Keratinocyte (primary cell): ENCODE measurements at regions not wholly inside any gene's neighbourhood (a gene's known extent, or its start where the extent isn't known, plus 50 kb on each side); places are given as distances from the start of the nearest gene placed in this dataset.

ENCODE experiments used
- DNase-seq: peaks from one replicate; pipeline ENCODE4 v3.0.0-alpha.2; 2011; ENCODE audit warnings: low read depth, missing footprints, low spot score
- FAIRE-seq: peaks from 2 replicates; lab custom pipeline; 2011; peaks lifted over from hg19 to GRCh38; lab: Jason Lieb, UNC
- H2AFZ ChIP-seq: 2 replicates; pipeline ENCODE4 v1.6.0; 2012; ENCODE audit warnings: low read length, control low read depth, inconsistent platforms; ENCODE audit not compliant: control insufficient read depth
- H3K27ac ChIP-seq: 2 replicates; pipeline ENCODE4 v1.5.1; 2011; ENCODE audit warnings: low read length; ENCODE audit not compliant: control insufficient read depth, insufficient read depth
- H3K27me3 ChIP-seq: 3 replicates; pipeline ENCODE4 v1.6.0; 2011; ENCODE audit warnings: low read length; ENCODE audit not compliant: control insufficient read depth, insufficient read depth; ENCODE audit errors: extremely low read depth
- H3K36me3 ChIP-seq, 2 experiments: 2 replicates in 1 of 2; 3 replicates in 1 of 2; pipeline ENCODE4 v1.5.1; 2011; ENCODE audit warnings: low read length in 2 of 2, mild to moderate bottlenecking in 1 of 2; ENCODE audit not compliant: control insufficient read depth in 2 of 2, insufficient read depth in 2 of 2; ENCODE audit errors: extremely low read depth in 1 of 2
- H3K4me1 ChIP-seq: 3 replicates; pipeline ENCODE4 v1.5.1; 2011; ENCODE audit warnings: low read length; ENCODE audit not compliant: control insufficient read depth, insufficient read depth; ENCODE audit errors: extremely low read depth
- H3K4me2 ChIP-seq: 3 replicates; pipeline ENCODE4 v1.6.0; 2011; ENCODE audit warnings: low read depth, low read length; ENCODE audit not compliant: control insufficient read depth, insufficient read depth; ENCODE audit errors: extremely low read depth
- H3K4me3 ChIP-seq, 3 experiments: fragments of 200-600 bp in 1 of 3; sonication (generic) in 1 of 3; 2 replicates in 2 of 3; 3 replicates in 1 of 3; pipeline ENCODE4 v1.5.1; 2011 to 2016; ENCODE audit warnings: low read length in 3 of 3, mild to moderate bottlenecking in 3 of 3, control low read depth in 2 of 3, inconsistent platforms in 1 of 3, low read depth in 1 of 3, mixed read lengths in 1 of 3, mixed run types in 1 of 3, moderate library complexity in 1 of 3; ENCODE audit not compliant: control insufficient read depth in 2 of 3, insufficient read depth in 2 of 3; ENCODE audit errors: extremely low read depth in 1 of 3
- H3K79me2 ChIP-seq: 2 replicates; pipeline ENCODE4 v1.6.0; 2012; ENCODE audit warnings: low read length; ENCODE audit not compliant: control insufficient read depth, insufficient read depth
- H3K9ac ChIP-seq: 3 replicates; pipeline ENCODE4 v1.6.0; 2011; ENCODE audit warnings: low read length; ENCODE audit not compliant: control insufficient read depth, insufficient read depth; ENCODE audit errors: extremely low read depth
- H3K9me1 ChIP-seq: 3 replicates; pipeline ENCODE4 v1.6.0; 2011; ENCODE audit warnings: low read length; ENCODE audit not compliant: control insufficient read depth, insufficient read depth; ENCODE audit errors: extremely low read depth
- H3K9me3 ChIP-seq: 2 replicates; pipeline ENCODE4 v1.5.1; 2012; ENCODE audit warnings: low read depth, low read length; ENCODE audit not compliant: control insufficient read depth
- H4K20me1 ChIP-seq: 3 replicates; pipeline ENCODE4 v1.6.0; 2011; ENCODE audit warnings: low read length; ENCODE audit not compliant: control insufficient read depth, insufficient read depth; ENCODE audit errors: extremely low read depth
- CTCF ChIP-seq, 3 experiments: IDR thresholded peaks in 1 of 3; conservative IDR thresholded peaks in 1 of 3; optimal IDR thresholded peaks in 1 of 3; 2 replicates in 2 of 3; 3 replicates in 1 of 3; pipeline versions ENCODE3 to v1.5.1; 2011; ENCODE audit warnings: low read length in 3 of 3, mild to moderate bottlenecking in 3 of 3, moderate library complexity in 2 of 3, control low read depth in 1 of 3, inconsistent platforms in 1 of 3; ENCODE audit not compliant: insufficient read depth in 2 of 3; ENCODE audit errors: extremely low read depth in 1 of 3
- EZH2 ChIP-seq: IDR thresholded peaks from one replicate; pipeline ENCODE4 v1.6.1; 2012; ENCODE audit warnings: inconsistent platforms, mild to moderate bottlenecking, low read length, moderate library complexity
- dilution Hi-C: fragments of 300-500 bp; cut with MboI; formaldehyde crosslinking; loops from one replicate; pipeline ENCODE4 v1.7.0; 2020; ENCODE audit warnings: low sequenced_read_pairs; ENCODE audit not compliant: extremely low pct_ligation_motif_present

DNA sequence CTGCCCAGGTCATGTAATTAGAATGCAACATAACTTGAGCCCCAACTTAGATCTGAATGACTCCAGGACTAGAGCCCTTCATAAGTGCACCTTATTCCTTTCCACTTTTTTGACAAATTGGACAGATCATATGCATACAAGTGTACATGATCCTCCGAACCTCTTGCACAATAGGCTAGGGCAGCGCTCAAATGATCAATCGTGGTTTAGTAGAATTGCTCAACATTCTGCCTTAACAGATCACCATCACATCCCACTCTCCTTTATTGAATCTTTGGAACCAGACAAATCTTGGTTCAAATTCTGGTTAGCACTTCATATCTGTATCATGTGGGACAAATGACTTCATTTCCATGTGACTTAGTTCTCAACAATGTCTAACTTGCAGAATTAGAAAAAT lies 106.8 kb upstream of the CDIN1 start:
- peak; percentile 52 for FAIRE-seq

DNA sequence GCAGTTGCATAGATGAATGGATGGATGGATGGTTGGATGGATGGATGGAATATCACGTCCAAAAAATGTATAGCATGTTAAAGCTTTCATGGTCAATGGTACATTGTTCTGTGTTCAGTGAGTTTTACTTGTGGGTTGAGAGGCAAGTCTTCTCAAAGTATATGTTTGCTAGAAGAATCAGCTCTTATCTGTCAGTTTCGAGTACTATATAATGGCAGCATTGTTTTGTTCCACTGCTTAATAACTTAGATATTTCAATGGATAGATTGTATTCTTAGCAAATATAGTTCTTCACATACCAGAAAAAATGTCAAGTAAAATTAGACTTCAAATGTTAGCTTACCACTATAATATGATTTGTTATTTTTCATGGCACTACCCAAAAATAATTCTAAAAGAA lies 100.9 kb upstream of the CDIN1 start:
- DNase-seq (no peak), FAIRE-seq (no peak)
- Histone ChIP-seq H3K4me3 (no peak overlapping the region), H3K4me2 (no peak overlapping the region), H3K9me1 (no peaks in the 10 kb centered on the region), H4K20me1 (no peaks in the 10 kb centered on the region), H3K27ac (no peak overlapping the region), H2AFZ (no peak overlapping the region), H3K27me3 (no peaks in the 10 kb centered on the region), H3K36me3 (no peaks in the 10 kb centered on the region), H3K79me2 (no peaks in the 10 kb centered on the region), H3K9ac (no peak overlapping the region), H3K4me1 (no peaks in the 10 kb centered on the region), H3K9me3 (no peaks in the 10 kb centered on the region)
- dilution Hi-C loops, result no loop called here
- TF ChIP-seq EZH2 (no peak), CTCF (optimal IDR thresholded peaks at IDR 0.05 in 1 of 3, IDR thresholded peaks at IDR 0.05 in 1 of 3, conservative IDR thresholded peaks at IDR 0.05 in 1 of 3; ENCODE audit: extremely low read depth in 1 of 3, insufficient read depth in 2 of 3, low read length in 3 of 3) (no peak)

More for the DNA sequence above, 106.8 kb upstream of the CDIN1 start:
- Histone ChIP-seq H3K79me2 (no peaks in the 10 kb centered on the region), H3K9ac (no peak overlapping the region), H3K4me3 (no peak overlapping the region), H4K20me1 (no peaks in the 10 kb centered on the region), H2AFZ (no peak overlapping the region), H3K36me3 (no peaks in the 10 kb centered on the region), H3K9me1 (no peaks in the 10 kb centered on the region), H3K4me2 (no peak overlapping the region), H3K9me3 (no peaks in the 10 kb centered on the region), H3K27ac (no peak overlapping the region), H3K4me1 (peaks cover 16% of the 10 kb centered on the region), H3K27me3 (no peaks in the 10 kb centered on the region)
- DNase-seq, result no peak
- TF ChIP-seq CTCF (optimal IDR thresholded peaks at IDR 0.05 in 1 of 3, IDR thresholded peaks at IDR 0.05 in 1 of 3, conservative IDR thresholded peaks at IDR 0.05 in 1 of 3; ENCODE audit: extremely low read depth in 1 of 3, insufficient read depth in 2 of 3, low read length in 3 of 3) (no peak), EZH2 (no peak)
- dilution Hi-C loops, result no loop called here
